Testis (tissue), 2 donors: ENCODE measurements at regions not wholly inside any gene's neighbourhood (a gene's known extent, or its start where the extent isn't known, plus 50 kb on each side); places are given as distances from the start of the nearest gene placed in this dataset.

ENCODE experiments used
- DNase-seq: peaks from one replicate; pipeline ENCODE4 v3.0.0-alpha.2; 2019
- H3K27ac ChIP-seq, 2 donors: fragments of 200-600 bp; sonication (generic); one replicate each; pipeline ENCODE4 v1.5.1; 2019
- H3K27me3 ChIP-seq: fragments of 200-600 bp; sonication (generic); one replicate; pipeline ENCODE4 v1.5.1; 2019
- H3K36me3 ChIP-seq: fragments of 200-600 bp; sonication (generic); one replicate; pipeline ENCODE4 v1.5.1; 2017; ENCODE audit warnings: low read depth; ENCODE audit errors: missing control alignments
- H3K4me1 ChIP-seq: fragments of 200-600 bp; sonication (generic); one replicate; pipeline ENCODE4 v1.5.1; 2019
- H3K4me3 ChIP-seq, 2 donors: fragments of 200-600 bp; sonication (generic); one replicate each; pipeline ENCODE4 v1.5.1; 2017 to 2019
- H3K9me3 ChIP-seq: fragments of 200-600 bp; sonication (generic); one replicate; pipeline ENCODE4 v1.5.1; 2017
- POLR2A ChIP-seq: fragments of 450-650 bp; IDR thresholded peaks from one replicate; pipeline ENCODE4 v1.6.1; 2017; ENCODE audit warnings: antibody characterized with exemption, mild to moderate bottlenecking, moderate library complexity
- WGBS, 2 donors: methylation state at CpG; one replicate each; pipeline ENCODE4 v1.1.5; 2018; 5-methylcytosine and 5-hydroxymethylcytosine counted together
- intact Hi-C: fragments of 100-400 bp; cut with DNase I; formaldehyde crosslinking; loops from one replicate; pipeline ENCODE4 v1.15.1; 2023; ENCODE audit warnings: low total_unique reads
- TF ChIP-seq, protein P1 (sequence below), 3 experiments: fragments of 450-650 bp in 2 of 3; fragments of 200-600 bp in 1 of 3; sonication (generic) in 1 of 3; IDR thresholded peaks; one replicate each; pipeline ENCODE4 v1.5.1; 2016 to 2019; ENCODE audit warnings: antibody characterized with exemption in 3 of 3, mild to moderate bottlenecking in 2 of 3, moderate library complexity in 1 of 3

DNA sequence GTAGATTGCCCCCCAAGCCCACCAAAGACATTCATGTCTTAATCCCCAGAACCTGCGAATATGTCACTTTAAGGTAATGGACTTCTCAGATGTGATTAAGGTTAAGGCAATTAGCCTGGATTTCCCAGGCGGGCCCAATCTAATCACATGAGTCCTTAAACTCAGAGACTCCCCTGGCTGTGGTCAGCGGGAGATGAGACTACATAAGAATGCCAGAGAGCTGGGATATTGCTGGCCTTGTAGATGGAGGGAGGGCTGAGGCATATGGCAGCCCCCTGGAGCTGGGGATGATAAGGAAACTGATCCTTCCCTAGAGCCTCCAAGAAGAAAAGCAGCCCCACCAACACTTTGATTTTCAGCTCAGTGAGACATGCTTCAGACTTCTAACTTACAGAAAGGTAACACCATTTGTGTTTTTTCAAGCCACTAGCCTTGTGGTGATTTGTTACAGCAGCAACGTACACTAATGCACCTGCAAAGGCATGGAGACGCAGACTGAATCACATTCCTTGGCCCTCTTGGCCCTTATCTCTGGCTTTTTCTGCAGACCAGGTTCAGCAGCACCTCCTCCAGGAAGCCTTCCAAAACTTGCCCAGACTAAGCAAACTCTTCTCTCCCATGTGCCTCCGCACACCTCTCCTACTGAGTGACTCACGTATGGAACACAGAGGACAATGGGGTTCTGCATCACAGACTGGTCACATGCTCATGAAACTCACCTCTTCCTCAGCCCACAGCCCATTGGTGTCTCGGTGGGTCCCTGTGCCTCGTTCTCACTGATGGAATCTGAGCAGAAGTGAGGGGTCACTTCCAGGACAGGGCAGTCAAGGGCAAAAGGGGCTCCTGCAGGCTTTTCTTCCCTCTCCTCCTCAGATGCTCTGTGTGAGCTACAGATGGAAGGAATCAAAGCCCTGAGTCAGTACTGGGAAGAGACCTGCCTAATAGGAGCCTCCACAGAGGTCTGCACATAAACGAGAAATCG, 86.3 kb upstream of the HMGXB4 start:
- no peak overlapping the region for H3K27ac ChIP-seq
- H3K4me1 ChIP-seq = no peaks in the 10 kb centered on the region
- TF ChIP-seq, protein P1, sequence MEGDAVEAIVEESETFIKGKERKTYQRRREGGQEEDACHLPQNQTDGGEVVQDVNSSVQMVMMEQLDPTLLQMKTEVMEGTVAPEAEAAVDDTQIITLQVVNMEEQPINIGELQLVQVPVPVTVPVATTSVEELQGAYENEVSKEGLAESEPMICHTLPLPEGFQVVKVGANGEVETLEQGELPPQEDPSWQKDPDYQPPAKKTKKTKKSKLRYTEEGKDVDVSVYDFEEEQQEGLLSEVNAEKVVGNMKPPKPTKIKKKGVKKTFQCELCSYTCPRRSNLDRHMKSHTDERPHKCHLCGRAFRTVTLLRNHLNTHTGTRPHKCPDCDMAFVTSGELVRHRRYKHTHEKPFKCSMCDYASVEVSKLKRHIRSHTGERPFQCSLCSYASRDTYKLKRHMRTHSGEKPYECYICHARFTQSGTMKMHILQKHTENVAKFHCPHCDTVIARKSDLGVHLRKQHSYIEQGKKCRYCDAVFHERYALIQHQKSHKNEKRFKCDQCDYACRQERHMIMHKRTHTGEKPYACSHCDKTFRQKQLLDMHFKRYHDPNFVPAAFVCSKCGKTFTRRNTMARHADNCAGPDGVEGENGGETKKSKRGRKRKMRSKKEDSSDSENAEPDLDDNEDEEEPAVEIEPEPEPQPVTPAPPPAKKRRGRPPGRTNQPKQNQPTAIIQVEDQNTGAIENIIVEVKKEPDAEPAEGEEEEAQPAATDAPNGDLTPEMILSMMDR (IDR thresholded peaks at IDR 0.05) = no peak
- TF ChIP-seq POLR2A = no peak
- no peaks in the 10 kb centered on the region for H3K27me3 ChIP-seq
- intact Hi-C loops = no loop called here
- WGBS, 2 donors = 76 to 82% methylated on average over 10 to 11 of the region's 11 CpGs
- DNase-seq = no peak
- H3K9me3 ChIP-seq = no peaks in the 10 kb centered on the region
- no peaks in the 10 kb centered on the region for H3K36me3 ChIP-seq
- H3K4me3 ChIP-seq = no peak overlapping the region

DNA sequence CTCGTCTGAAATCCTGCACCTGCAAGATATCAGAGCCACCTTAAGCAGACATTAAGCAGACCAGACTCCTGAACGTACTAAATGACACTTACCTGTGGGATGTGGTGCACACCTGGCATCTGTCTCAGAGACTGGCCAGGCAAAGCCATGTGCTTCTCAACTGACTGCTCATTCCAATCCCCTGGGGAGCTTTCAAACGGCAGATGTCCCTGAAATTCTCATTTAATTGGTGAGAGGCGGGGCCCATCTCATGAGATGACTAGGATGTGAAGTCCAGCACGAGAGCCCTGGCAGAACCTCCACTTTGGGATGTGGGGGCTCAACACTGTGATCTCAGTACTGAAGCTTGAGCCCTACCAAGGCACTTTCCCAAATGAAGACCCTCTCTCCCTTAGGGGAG, 84.9 kb upstream of the HMGXB4 start:
- intact Hi-C loops = no loop called here
- no peak for DNase-seq
- TF ChIP-seq, protein P1 (IDR thresholded peaks at IDR 0.05) = no peak
- no peak for TF ChIP-seq POLR2A

DNA sequence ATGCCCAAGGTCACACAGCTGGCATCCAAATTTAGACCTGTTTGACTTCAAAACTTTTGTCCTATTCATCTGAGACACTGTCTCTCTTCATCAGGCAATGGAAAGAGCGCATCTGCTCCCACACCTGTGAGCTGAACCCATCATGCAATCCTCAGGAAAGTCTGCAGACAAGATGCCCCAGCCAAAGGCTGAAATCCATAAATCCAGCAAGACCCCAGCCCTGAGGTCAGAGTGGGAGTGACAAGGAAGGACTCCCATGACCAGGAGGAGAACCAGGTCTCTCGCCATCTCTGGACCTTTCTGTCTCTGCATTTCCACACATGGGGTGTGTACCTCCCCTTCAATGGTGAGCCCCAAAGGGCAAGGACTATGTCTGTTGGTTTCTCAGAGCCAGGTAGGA, 83.6 kb upstream of the HMGXB4 start:
- intact Hi-C loops = no loop called here
- Histone ChIP-seq H3K4me3 (no peak overlapping the region), H3K27ac (no peak overlapping the region), H3K36me3 (no peaks in the 10 kb centered on the region), H3K27me3 (no peaks in the 10 kb centered on the region), H3K4me1 (no peaks in the 10 kb centered on the region), H3K9me3 (no peaks in the 10 kb centered on the region)
- DNase-seq = no peak
- WGBS, 2 donors = 84 to 93% methylated on average over 2 of the region's 2 CpGs
- no peak for TF ChIP-seq POLR2A
- TF ChIP-seq, protein P1 (IDR thresholded peaks at IDR 0.05) = no peak

More for the DNA sequence above, 84.9 kb upstream of the HMGXB4 start:
- no peak overlapping the region for H3K4me3 ChIP-seq
- H3K27me3 ChIP-seq = no peaks in the 10 kb centered on the region
- no peaks in the 10 kb centered on the region for H3K36me3 ChIP-seq
- WGBS, 2 donors = 29 to 47% methylated on average over 5 of the region's 5 CpGs
- no peaks in the 10 kb centered on the region for H3K4me1 ChIP-seq
- no peak overlapping the region for H3K27ac ChIP-seq
- H3K9me3 ChIP-seq = no peaks in the 10 kb centered on the region

DNA sequence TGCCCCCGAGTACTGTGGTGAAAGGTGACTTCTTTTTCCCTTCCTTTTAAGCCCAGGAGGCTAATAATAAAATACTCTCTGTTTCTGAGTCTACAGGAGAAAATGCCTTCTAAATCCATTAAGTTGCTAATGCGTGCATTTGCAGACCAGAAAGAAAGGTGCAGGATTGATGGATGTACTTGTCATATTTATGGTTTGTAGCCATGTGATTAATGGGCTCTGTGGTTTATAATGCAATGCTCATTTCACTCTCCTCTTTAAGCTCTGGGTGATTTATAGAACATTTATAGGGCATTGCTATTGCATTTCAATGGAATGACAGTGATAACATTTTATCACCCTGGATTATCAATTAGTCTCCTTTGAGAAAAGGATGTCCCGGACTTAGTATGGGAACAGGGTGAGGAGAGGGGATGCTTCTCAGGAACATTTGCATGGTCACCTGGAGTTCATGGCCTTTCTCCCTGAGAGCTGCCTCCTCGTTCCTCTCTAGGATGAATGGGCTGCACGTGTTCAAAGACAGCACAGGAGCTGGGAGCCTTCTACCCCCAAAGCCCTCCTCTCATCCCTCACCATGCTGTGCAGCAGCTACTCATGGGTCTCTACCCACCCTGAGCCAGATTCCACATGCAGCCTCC, 82.8 kb upstream of the HMGXB4 start:
- Histone ChIP-seq H3K27ac (no peak overlapping the region), H3K27me3 (no peaks in the 10 kb centered on the region), H3K9me3 (no peaks in the 10 kb centered on the region), H3K36me3 (no peaks in the 10 kb centered on the region), H3K4me1 (no peaks in the 10 kb centered on the region), H3K4me3 (no peak overlapping the region)
- intact Hi-C loops = no loop called here
- TF ChIP-seq, protein P1 (IDR thresholded peaks at IDR 0.05) = no peak
- TF ChIP-seq POLR2A = no peak
- 48 to 49% methylated on average over 5 of the region's 5 CpGs for WGBS, 2 donors
- no peak for DNase-seq
